Globus pallidus (tissue), 1 donor: ENCODE measurements at regions not wholly inside any gene's neighbourhood (a gene's known extent, or its start where the extent isn't known, plus 50 kb on each side); places are given as distances from the start of the nearest gene placed in this dataset.
A peak's percentile ranks its signal among the peaks of the same experiment; 100 is the strongest.
"Not testable (repeated sequence)": the region's sequence is repeated elsewhere in the genome, so short reads cannot be mapped to it uniquely, and the experiment has no call there.

Experiments
- DNase-seq: peaks from one replicate; pipeline ENCODE4 v3.0.0-alpha.2; 2015; ENCODE audit warnings: low spot score

GRCh38 chr12:131632652-131633023 is 78.3 kb upstream of the SFSWAP start:
- not testable (repeated sequence) for DNase-seq

GRCh38 chr12:131633610-131634009 is 77.3 kb upstream of the SFSWAP start:
- not testable (repeated sequence) for DNase-seq

DNA sequence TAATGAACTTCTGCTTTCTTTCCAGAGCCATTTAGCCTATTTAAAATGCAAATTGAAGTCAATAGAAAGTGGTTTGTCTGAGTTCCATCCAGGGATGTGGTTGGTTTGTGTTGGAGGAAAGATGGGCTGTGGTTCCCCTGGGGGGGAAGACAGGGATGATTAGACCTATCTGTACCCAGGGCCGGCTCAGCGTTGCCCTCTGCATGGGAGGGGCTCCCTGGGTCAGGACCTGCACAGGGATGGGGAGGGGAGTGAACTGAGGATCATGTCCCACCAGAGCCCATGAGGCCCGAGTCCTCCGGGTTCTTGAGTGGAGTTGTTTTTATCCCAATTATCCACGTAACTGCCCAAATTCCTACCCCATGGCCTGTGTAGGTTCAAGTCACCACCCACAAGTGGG is 76.9 kb upstream of the SFSWAP start:
- no peak for DNase-seq

DNA sequence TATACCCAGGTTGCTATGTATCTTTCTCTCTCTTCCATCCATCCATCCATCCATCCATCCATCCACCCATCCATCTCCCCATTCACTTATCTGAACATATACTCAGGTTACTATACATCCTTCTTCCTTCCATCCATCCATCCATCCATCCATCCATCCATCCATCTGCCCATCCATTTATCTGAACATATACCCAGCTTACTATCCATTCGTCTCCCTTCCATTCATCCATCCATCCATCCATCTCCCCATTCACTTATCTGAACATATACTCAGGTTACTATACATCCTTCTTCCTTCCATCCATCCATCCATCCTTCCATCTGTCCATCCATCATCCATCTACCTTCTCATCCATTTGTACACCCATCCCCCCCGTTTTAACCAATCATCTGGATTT is 75.9 kb upstream of the SFSWAP start:
- not testable (repeated sequence) for DNase-seq

GRCh38 chr12:131635491-131636122 is 75.3 kb upstream of the SFSWAP start:
- DNase-seq: no peak

DNA sequence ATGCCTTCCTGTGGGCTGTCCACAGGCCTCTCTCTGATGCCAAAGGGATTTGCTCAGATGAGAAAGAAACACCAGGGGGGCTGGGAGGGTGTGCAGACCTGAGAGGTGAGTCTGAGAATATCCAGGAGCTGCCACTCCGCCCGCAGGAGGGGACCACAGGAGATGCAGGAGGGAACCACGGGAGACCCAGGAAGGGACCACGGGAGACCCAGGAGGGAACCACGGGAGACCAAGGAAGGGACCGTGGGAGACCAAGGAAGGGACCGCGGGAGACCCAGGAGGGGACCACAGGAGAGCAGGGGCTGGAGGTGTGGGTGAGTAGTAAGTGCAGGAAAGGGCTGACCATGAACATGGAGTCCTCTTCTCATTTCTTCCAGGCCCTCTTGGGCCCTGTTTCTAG is 74.6 kb upstream of the SFSWAP start:
- no peak for DNase-seq

DNA sequence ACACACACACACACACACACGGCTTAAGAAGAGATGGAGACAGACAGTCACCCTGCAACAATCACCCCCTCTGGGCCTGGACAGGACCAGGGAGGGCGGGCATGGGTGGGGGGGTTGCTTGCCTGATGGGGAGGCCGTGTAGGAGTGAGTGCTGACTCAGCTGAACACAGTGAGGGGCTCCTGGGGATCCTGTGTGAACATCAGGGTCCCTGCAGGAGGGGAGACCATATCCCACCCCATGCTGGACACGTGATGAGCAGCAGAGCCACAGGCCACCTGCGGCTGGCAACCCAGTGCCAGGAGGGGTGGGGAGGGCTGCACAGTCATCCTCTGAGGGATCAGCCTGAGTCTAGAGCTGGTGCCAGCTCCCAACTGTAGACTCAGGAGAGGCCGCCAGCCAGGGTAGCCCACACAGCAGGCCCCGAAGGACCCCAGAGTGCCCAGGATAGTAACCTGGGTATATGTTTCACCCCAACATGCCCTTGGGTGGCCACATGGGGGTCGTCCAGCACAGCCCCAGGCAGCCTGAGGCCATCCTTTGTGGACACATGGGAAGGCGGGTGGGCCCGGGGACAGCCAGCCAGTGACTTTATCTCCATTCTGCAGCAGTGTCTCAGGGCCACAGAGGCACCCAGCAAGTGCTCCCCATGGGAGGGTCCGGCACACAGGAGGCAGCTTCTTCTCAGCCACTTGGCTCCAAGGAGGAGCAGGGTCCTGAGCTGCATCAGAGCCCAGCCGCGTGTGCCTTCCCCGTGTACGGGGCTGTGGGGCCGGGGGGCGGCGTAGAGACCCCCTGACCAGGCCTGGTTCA is 73.7 kb upstream of the SFSWAP start:
- DNase-seq: no peak

DNA sequence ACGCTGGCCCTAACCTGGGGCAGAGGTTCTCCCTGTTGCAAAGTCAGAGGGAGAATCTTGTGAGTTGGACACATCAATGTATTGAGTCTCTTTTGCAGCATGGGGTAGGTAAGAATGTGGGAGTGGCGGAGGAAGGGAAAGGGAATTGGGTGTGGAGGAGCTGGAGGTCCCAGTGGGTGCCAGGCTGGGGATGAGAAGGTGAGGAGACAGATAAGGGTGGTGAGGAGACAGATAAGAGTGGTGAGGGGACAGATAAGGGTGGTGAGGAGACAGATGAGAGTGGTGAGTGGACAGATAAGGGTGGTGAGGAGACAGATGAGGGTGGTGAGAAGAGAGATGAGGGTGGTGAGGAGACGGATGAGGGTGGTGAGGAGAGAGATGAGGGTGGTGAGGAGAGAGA is 72.9 kb upstream of the SFSWAP start:
- DNase-seq: no peak

GRCh38 chr12:131639270-131639940 is 71.5 kb upstream of the SFSWAP start:
- no peak for DNase-seq

DNA sequence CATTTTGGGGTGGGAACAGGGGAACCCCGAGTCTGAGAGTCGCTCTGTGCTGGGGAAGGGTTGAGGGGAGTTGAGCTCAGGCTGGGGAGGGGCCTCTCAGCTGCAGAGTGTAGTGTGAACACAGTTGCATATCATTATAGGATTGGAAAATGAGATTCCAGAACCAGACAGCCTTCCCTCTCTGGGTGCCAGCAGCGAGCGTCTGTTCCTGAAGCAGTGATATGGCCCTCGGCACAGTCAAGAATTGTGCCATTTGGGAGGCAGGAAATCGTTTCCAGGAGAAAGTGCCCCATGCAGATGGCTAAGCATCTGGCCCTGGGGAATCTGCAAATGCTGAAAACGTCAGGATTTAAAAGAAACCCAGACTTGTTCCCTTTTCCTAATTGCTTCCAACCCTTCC is 70.4 kb upstream of the SFSWAP start:
- no peak for DNase-seq

- DNase-seq: no peak
These were observed 69.6 kb upstream of the SFSWAP start for GRCh38 chr12:131641315-131641714.

- DNase-seq: no peak
These were observed 68.8 kb upstream of the SFSWAP start for GRCh38 chr12:131642101-131642540.

DNA sequence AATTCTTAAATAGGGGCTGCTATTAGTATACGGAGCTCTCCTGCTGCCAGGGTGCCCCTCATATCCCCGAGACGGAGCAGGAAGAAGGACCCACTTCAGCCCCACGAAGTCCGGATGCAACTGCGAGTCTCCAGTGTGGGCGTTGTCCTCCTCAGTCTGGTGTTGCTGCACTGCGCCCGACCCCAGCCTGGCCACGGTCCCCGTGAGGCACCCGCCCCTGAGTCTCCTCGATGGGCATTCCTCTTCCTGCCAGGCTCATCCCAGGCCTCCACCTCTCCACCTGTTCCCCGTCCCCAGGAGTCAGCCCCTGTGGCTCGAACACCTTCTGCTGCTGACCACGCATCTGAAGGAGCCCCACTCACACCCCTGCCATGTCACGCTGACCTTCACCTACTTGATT is 68.1 kb upstream of the SFSWAP start:
- DNase-seq: no peak

GRCh38 chr12:131643631-131644452 is 67.0 kb upstream of the SFSWAP start:
- DNase-seq: peak; percentile 8

DNA sequence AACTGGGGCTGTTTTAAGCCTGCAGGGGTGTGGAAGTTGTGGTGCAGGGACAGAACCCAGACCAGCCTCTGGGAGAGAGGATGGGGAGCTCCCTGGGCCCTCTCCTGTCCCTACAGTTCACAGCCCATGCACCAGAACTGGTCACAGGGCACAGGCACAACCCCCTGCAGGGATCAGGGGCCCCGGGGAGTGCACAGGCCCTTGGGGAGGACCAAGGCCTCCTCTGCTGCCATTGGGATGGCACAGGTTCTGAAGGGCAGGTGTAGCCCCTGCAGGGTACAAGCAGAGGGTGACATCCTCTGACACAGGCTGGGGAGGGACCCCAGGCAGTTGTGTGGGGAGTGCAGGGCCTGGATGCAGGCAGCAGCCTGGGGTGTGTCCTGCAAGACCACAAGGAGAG is 66.4 kb upstream of the SFSWAP start:
- no peak for DNase-seq

DNA sequence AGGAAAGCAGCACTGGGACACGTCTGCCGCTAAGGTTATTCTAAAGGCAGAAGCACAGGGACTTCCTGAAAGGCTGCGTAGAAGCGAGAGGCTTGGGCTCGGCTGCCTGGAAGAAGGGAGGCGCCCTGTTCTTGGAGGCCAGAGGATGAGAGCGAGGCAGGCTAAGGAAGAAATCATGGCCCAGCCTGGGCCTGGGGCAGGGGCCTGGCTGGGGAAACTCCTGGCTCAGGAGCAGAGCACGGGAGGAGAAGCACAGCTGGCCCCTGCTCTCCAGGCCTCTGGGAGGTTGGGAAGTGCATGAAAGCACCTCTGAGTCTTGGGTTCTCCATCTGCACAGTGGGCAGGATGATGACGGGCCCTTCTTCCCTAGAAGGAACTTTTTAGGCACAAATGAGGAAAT is 66.0 kb upstream of the SFSWAP start:
- not testable (repeated sequence) for DNase-seq

- not testable (repeated sequence) for DNase-seq
These were observed 65.3 kb upstream of the SFSWAP start for GRCh38 chr12:131645557-131645956.

DNA sequence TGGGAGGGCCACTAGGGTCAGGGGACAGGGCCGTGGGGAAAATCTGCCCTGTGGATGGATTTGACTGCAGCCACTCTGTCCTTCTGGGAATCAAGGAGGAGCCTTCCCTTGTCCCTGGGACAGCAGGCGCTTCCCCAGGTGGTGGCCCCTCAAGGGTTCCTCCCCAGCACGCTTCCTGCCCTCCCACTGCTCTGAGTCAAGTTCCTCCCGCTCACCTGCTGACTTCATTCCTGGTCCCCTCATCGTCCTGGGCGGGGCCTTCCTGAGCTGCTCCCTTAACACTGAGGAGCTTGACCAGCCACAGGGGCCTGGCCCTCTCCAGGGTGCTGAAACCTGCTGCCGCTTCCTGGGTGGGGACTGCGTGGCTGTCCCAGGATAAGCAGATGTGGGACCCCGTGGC is 64.4 kb upstream of the SFSWAP start:
- not testable (repeated sequence) for DNase-seq

GRCh38 chr12:131647667-131648066 is 63.2 kb upstream of the SFSWAP start:
- no peak for DNase-seq

DNA sequence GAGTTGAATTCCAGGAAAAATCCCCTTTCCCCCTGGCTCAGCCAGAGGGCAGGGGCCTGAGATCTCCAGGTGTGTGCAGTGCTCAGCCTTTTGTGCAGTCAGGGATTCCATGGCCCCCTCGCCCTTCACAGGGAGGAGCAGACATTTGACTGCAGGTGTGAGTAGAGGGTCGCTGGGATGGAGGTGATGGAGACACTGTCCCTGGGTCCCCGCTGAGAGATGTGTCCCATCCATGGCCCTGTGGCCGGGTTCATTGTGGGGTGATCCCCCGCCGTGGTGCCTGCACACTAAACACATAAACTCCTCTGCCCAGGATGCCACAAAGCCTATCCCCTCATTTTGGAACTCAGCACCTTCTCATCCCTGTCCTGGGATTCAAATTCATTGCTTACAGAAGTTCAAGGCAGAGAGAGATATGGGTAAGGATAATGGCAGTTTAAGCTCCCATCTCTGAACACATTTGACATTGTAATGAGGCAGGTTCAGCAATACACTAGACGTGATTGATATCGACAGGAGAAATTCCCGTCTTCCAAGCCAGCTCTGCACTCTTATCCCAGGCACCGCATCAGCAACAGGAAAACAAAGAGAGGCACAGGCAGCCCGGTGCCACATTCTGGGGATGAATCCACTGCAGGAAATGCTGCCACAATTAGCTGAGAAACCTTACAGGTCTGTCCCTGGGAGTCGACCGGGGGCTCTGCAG is 55.3 kb upstream of the SFSWAP start:
- not testable (repeated sequence) for DNase-seq

DNA sequence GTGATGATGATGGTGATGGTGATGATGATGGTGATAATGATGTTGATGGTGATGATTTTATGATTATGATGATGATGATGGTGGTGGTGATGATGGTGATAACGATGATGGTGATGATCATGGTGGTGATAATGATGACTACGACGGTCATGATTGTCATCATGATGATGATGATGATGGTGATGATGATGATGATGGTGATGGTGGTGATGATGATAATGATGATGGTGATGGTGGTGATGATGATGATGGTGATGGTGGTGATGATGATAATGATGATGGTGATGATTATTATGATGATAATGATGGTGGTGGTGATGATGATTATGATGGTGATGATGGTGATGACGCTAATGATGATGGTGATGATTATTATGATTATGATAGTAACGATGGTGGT is 54.1 kb upstream of the SFSWAP start:
- not testable (repeated sequence) for DNase-seq

DNA sequence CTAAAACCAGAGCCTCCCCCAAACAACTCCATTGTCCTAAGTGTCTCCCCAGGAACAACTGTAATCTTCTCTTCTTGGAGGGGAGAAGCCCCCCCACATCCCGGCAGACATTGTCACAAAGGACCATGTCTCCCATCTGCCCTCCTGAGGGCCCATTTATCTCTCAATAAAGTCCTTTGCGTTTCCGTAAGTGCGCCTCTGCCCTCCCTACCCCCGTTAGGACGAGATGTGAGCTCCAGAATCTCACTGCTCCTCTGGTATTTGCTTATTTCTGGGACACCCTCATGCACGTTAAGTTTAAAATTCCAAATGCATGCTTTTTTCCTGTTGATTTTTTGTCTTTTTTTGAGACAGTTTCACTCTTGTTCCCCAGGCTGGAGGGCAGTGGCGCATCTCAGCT is 52.3 kb upstream of the SFSWAP start:
- DNase-seq: not testable (repeated sequence)
